ENCODE measurements at regions not wholly inside any gene's neighbourhood (a gene's known extent, or its start where the extent isn't known, plus 50 kb on each side); places are given as distances from the start of the nearest gene placed in this dataset.

- Histone ChIP-seq H3K27me3 (ENCODE audit: control insufficient read depth, insufficient read depth, low read length) (peaks cover 14% of the 10 kb centered on the region; the same call in 1 of the 2 replicates), H3K36me3 (ENCODE audit: control insufficient read depth, insufficient read depth, low read length) (no peaks in the 10 kb centered on the region), H3K9me3 (ENCODE audit: control insufficient read depth, insufficient read depth, low read depth, low read length) (no peaks in the 10 kb centered on the region), H3K9ac (ENCODE audit: low read length) (no peak overlapping the region), H3K4me1 (ENCODE audit: control insufficient read depth, insufficient read depth, low read length) (peaks cover 21% of the 10 kb centered on the region), H3K27ac (ENCODE audit: low read depth, low read length) (no peak overlapping the region), H3K4me3 (ENCODE audit: low read depth, low read length) (no peak overlapping the region)
Observed at GRCh38 chr10:112895292-112895691, 54.8 kb upstream of the TCF7L2 start.

- peaks cover 20% of the 10 kb centered on the region for H3K4me1 ChIP-seq (ENCODE audit: control insufficient read depth, insufficient read depth, low read length)
- H3K9me3 ChIP-seq (ENCODE audit: control insufficient read depth, insufficient read depth, low read depth, low read length): no peaks in the 10 kb centered on the region
- no peak overlapping the region for H3K27ac ChIP-seq (ENCODE audit: low read depth, low read length)
- H3K27me3 ChIP-seq (ENCODE audit: control insufficient read depth, insufficient read depth, low read length): peaks cover 20% of the 10 kb centered on the region; the same call in 1 of the 2 replicates
- no peak overlapping the region for H3K9ac ChIP-seq (ENCODE audit: low read length)
- no peaks in the 10 kb centered on the region for H3K36me3 ChIP-seq (ENCODE audit: control insufficient read depth, insufficient read depth, low read length)
- H3K4me3 ChIP-seq (ENCODE audit: low read depth, low read length): no peak overlapping the region
Observed at GRCh38 chr10:112896273-112896672, 53.8 kb upstream of the TCF7L2 start.

- no peak overlapping the region for H3K9ac ChIP-seq (ENCODE audit: low read length)
- no peak overlapping the region for H3K27ac ChIP-seq (ENCODE audit: low read depth, low read length)
- no peaks in the 10 kb centered on the region for H3K36me3 ChIP-seq (ENCODE audit: control insufficient read depth, insufficient read depth, low read length)
- peaks cover 17% of the 10 kb centered on the region for H3K4me1 ChIP-seq (ENCODE audit: control insufficient read depth, insufficient read depth, low read length)
- no peak overlapping the region for H3K4me3 ChIP-seq (ENCODE audit: low read depth, low read length)
- no peaks in the 10 kb centered on the region for H3K9me3 ChIP-seq (ENCODE audit: control insufficient read depth, insufficient read depth, low read depth, low read length)
- H3K27me3 ChIP-seq (ENCODE audit: control insufficient read depth, insufficient read depth, low read length): peaks cover 24% of the 10 kb centered on the region; the same call in 1 of the 2 replicates
Observed at GRCh38 chr10:112896722-112897121, 53.3 kb upstream of the TCF7L2 start.

GRCh38 chr10:112898540-112899390, 51.3 kb upstream of the TCF7L2 start:
- H3K27ac ChIP-seq (ENCODE audit: low read depth, low read length): no peak overlapping the region
- peak overlapping the region; percentile 32 for H3K9ac ChIP-seq (ENCODE audit: low read length)

GRCh38 chr10:112899391-112900065, 50.5 kb upstream of the TCF7L2 start:
- Histone ChIP-seq H3K27me3 (ENCODE audit: control insufficient read depth, insufficient read depth, low read length) (peaks cover 36% of the 10 kb centered on the region; the same call in 1 of the 2 replicates), H3K9me3 (ENCODE audit: control insufficient read depth, insufficient read depth, low read depth, low read length) (no peaks in the 10 kb centered on the region), H3K4me3 (ENCODE audit: low read depth, low read length) (peak overlapping the region; percentile 46), H3K4me1 (ENCODE audit: control insufficient read depth, insufficient read depth, low read length) (peaks cover 15% of the 10 kb centered on the region), H3K27ac (ENCODE audit: low read depth, low read length) (no peak overlapping the region), H3K36me3 (ENCODE audit: control insufficient read depth, insufficient read depth, low read length) (no peaks in the 10 kb centered on the region), H3K9ac (ENCODE audit: low read length) (no peak overlapping the region)

More at GRCh38 chr10:112898540-112899390, 51.3 kb upstream of the TCF7L2 start:
- no peaks in the 10 kb centered on the region for H3K36me3 ChIP-seq (ENCODE audit: control insufficient read depth, insufficient read depth, low read length)
- H3K27me3 ChIP-seq (ENCODE audit: control insufficient read depth, insufficient read depth, low read length): peaks cover 36% of the 10 kb centered on the region; the same call in 1 of the 2 replicates
- H3K4me3 ChIP-seq (ENCODE audit: low read depth, low read length): peak overlapping the region; percentile 46
- no peaks in the 10 kb centered on the region for H3K9me3 ChIP-seq (ENCODE audit: control insufficient read depth, insufficient read depth, low read depth, low read length)
- H3K4me1 ChIP-seq (ENCODE audit: control insufficient read depth, insufficient read depth, low read length): peaks cover 15% of the 10 kb centered on the region
